OCI-LY1 (cell line): ENCODE measurements at regions not wholly inside any gene's neighbourhood (a gene's known extent, or its start where the extent isn't known, plus 50 kb on each side); places are given as distances from the start of the nearest gene placed in this dataset.

Source experiments
- H2AFZ ChIP-seq: fragments of 200-600 bp; sonication (generic), shearing (Covaris generic); 2 replicates; pipeline ENCODE4 v1.6.0; 2014; ENCODE audit warnings: antibody characterized with exemption, mild to moderate bottlenecking, low read length
- H3F3A ChIP-seq: fragments of 200-600 bp; sonication (generic), shearing (Covaris generic); 2 replicates; pipeline ENCODE4 v1.6.0; 2014; ENCODE audit warnings: mild to moderate bottlenecking, antibody characterized with exemption, low read length, moderate library complexity; ENCODE audit not compliant: insufficient read depth
- H3K27ac ChIP-seq: fragments of 200-600 bp; sonication (generic); 2 replicates; pipeline ENCODE4 v1.5.1; 2014; ENCODE audit warnings: low read length, mixed run types, mild to moderate bottlenecking, low read depth; ENCODE audit not compliant: poor library complexity, severe bottlenecking
- H3K27me3 ChIP-seq: fragments of 200-600 bp; sonication (generic); 2 replicates; pipeline ENCODE4 v1.6.0; 2014; ENCODE audit warnings: antibody characterized with exemption, mild to moderate bottlenecking, low read length, moderate library complexity; ENCODE audit not compliant: insufficient read depth
- H3K36me3 ChIP-seq: fragments of 200-600 bp; sonication (generic); 2 replicates; pipeline ENCODE4 v1.6.1; 2014; ENCODE audit warnings: mild to moderate bottlenecking, antibody characterized with exemption, low read length, moderate library complexity, mixed read lengths; ENCODE audit not compliant: insufficient read depth
- H3K4me1 ChIP-seq: fragments of 200-600 bp; sonication (generic); 2 replicates; pipeline ENCODE4 v1.5.1; 2014; ENCODE audit warnings: mild to moderate bottlenecking, low read length, moderate library complexity; ENCODE audit not compliant: insufficient read depth, severe bottlenecking
- H3K4me2 ChIP-seq: fragments of 200-600 bp; sonication (generic), shearing (Covaris generic); 2 replicates; pipeline ENCODE4 v1.6.1; 2014; ENCODE audit warnings: low read length
- H3K4me3 ChIP-seq: fragments of 200-600 bp; sonication (generic); 2 replicates; pipeline ENCODE4 v1.5.1; 2014; ENCODE audit warnings: low read length, low read depth, mild to moderate bottlenecking, mixed read lengths; ENCODE audit not compliant: poor library complexity, severe bottlenecking
- H3K79me2 ChIP-seq: fragments of 200-600 bp; shearing (Covaris generic); 2 replicates; pipeline ENCODE4 v1.6.1; 2016; ENCODE audit warnings: mixed run types, low read length, mixed read lengths; ENCODE audit not compliant: insufficient read depth
- H3K9ac ChIP-seq: fragments of 200-600 bp; sonication (generic), shearing (Covaris generic); 2 replicates; pipeline ENCODE4 v1.6.1; 2014; ENCODE audit warnings: mild to moderate bottlenecking, low read length, mixed read lengths
- H3K9me2 ChIP-seq: fragments of 200-600 bp; sonication (generic), shearing (Covaris generic); 2 replicates; pipeline ENCODE4 v1.6.1; 2014; ENCODE audit warnings: low read depth, mild to moderate bottlenecking, low read length, mixed read lengths
- H3K9me3 ChIP-seq: fragments of 200-600 bp; shearing (Covaris generic); 2 replicates; pipeline ENCODE4 v1.6.1; 2014; ENCODE audit warnings: low read length, mixed read lengths
- H4K20me1 ChIP-seq: fragments of 200-600 bp; sonication (generic), shearing (Covaris generic); 2 replicates; pipeline ENCODE4 v1.6.0; 2016; ENCODE audit warnings: mild to moderate bottlenecking, low read length; ENCODE audit not compliant: insufficient read depth
- EZH2 ChIP-seq: fragments of 200-600 bp; sonication (generic), shearing (Covaris generic); IDR thresholded peaks from 2 replicates; pipeline ENCODE4 v1.8.0; 2017; ENCODE audit warnings: borderline replicate concordance, mixed run types, mild to moderate bottlenecking, antibody characterized with exemption, low read length, moderate library complexity, mixed read lengths
- TF ChIP-seq, protein P1 (sequence below): fragments of 200-600 bp; sonication (generic), shearing (Covaris generic); IDR thresholded peaks from 2 replicates; pipeline ENCODE4 v1.5.1; 2017; ENCODE audit warnings: mild to moderate bottlenecking, antibody characterized with exemption, low read length, moderate library complexity, mixed read lengths

GRCh38 chr9:105860516-105860915 lies 166.2 kb downstream of the TMEM38B start:
- H3F3A ChIP-seq, result no peaks in the 10 kb centered on the region
- no peaks in the 10 kb centered on the region for H3K36me3 ChIP-seq
- H3K4me3 ChIP-seq, result no peak overlapping the region
- H3K4me2 ChIP-seq, result no peak overlapping the region
- TF ChIP-seq, protein P1, sequence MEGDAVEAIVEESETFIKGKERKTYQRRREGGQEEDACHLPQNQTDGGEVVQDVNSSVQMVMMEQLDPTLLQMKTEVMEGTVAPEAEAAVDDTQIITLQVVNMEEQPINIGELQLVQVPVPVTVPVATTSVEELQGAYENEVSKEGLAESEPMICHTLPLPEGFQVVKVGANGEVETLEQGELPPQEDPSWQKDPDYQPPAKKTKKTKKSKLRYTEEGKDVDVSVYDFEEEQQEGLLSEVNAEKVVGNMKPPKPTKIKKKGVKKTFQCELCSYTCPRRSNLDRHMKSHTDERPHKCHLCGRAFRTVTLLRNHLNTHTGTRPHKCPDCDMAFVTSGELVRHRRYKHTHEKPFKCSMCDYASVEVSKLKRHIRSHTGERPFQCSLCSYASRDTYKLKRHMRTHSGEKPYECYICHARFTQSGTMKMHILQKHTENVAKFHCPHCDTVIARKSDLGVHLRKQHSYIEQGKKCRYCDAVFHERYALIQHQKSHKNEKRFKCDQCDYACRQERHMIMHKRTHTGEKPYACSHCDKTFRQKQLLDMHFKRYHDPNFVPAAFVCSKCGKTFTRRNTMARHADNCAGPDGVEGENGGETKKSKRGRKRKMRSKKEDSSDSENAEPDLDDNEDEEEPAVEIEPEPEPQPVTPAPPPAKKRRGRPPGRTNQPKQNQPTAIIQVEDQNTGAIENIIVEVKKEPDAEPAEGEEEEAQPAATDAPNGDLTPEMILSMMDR, result no peak
- TF ChIP-seq EZH2, result no peak
- H3K9ac ChIP-seq, result no peak overlapping the region
- no peaks in the 10 kb centered on the region for H3K9me2 ChIP-seq
- H3K79me2 ChIP-seq, result no peaks in the 10 kb centered on the region
- no peaks in the 10 kb centered on the region for H4K20me1 ChIP-seq
- no peaks in the 10 kb centered on the region for H3K9me3 ChIP-seq
- no peaks in the 10 kb centered on the region for H3K27me3 ChIP-seq
- H2AFZ ChIP-seq, result no peak overlapping the region
- H3K27ac ChIP-seq, result no peak overlapping the region
- no peaks in the 10 kb centered on the region for H3K4me1 ChIP-seq

DNA sequence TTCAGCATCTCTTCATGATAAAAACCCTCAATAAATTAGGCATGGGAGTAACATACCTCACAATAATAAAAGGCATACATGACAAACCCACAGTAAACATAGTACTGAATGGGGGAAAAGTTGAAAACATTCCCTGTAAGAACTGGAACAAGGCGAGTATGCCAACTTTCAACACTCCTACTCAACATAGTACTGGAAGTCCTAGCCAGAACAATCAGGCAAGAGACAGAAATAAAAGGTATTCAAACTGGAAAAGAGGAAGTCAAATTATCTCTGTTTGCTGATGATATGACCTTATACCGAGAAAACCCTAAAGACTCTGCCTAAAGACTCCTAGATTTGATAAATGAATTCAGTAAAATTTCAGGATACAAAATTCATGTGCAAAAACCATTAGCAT lies 167.6 kb downstream of the TMEM38B start:
- Histone ChIP-seq H3K9me3 (no peaks in the 10 kb centered on the region), H2AFZ (no peak overlapping the region), H3K36me3 (no peaks in the 10 kb centered on the region), H3K4me3 (no peak overlapping the region), H3K9me2 (no peaks in the 10 kb centered on the region), H3K27me3 (no peaks in the 10 kb centered on the region), H3F3A (no peaks in the 10 kb centered on the region), H3K4me2 (no peak overlapping the region), H3K4me1 (no peaks in the 10 kb centered on the region), H3K9ac (no peak overlapping the region), H3K27ac (no peak overlapping the region), H3K79me2 (no peaks in the 10 kb centered on the region), H4K20me1 (no peaks in the 10 kb centered on the region)
- TF ChIP-seq, protein P1, result no peak

DNA sequence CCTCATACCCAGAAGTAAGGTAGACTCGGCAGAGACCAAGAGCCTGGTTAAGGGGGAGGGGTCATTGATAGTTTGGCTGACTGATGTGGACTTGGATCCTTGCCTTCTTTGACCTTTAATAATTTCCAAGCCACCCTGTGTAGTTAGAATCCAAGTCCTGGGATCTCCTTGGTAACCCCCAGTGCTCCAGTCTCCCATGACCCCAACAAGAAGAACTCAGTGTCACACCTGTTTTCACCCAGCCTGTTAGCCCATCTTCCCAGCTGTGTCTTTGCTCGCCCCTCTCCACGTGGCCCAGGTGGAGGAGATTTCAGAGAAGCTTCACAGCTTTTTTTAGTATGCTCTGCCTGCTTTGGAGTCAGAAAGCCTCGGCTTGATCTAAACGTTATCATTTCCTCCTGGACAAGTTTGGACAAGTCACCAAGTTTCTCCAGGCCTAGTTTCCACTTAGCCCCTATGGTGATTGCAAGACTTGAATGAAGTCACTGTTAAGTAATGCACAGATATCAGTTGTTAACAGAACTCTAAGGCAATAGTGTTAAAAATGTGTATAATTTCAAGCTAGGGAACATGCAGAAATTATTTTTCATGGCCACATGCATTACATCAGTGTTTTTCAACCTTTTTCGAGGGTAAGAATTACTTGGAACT lies 170.0 kb downstream of the TMEM38B start:
- no peak overlapping the region for H3K4me2 ChIP-seq
- no peak overlapping the region for H3K27ac ChIP-seq
- no peaks in the 10 kb centered on the region for H3K36me3 ChIP-seq
- H3K4me1 ChIP-seq, result no peaks in the 10 kb centered on the region
- no peaks in the 10 kb centered on the region for H3K9me3 ChIP-seq
- H2AFZ ChIP-seq, result no peak overlapping the region
- H3F3A ChIP-seq, result no peaks in the 10 kb centered on the region
- H3K4me3 ChIP-seq, result no peak overlapping the region
- no peak for TF ChIP-seq EZH2
- TF ChIP-seq, protein P1, result no peak
- H3K9me2 ChIP-seq, result no peaks in the 10 kb centered on the region
- no peak overlapping the region for H3K9ac ChIP-seq
- H3K79me2 ChIP-seq, result no peaks in the 10 kb centered on the region
- no peaks in the 10 kb centered on the region for H4K20me1 ChIP-seq
- no peaks in the 10 kb centered on the region for H3K27me3 ChIP-seq
